DND-41 (cell line): ENCODE measurements at regions not wholly inside any gene's neighbourhood (a gene's known extent, or its start where the extent isn't known, plus 50 kb on each side); places are given as distances from the start of the nearest gene placed in this dataset.

Experiments used
- ATAC-seq: fragments of 200-7000 bp; cut with Tn5 transposase; 3 replicates; pipeline ENCODE4 v1.9.1; 2021; ENCODE audit warnings: low read depth; ENCODE audit not compliant: insufficient read depth
- DNase-seq: peaks from one replicate; pipeline ENCODE4 v3.0.0-alpha.2; 2020
- H2AFZ ChIP-seq: 2 replicates; pipeline ENCODE4 v1.6.0; 2012; ENCODE audit warnings: low read depth, low read length
- H3K27ac ChIP-seq: 2 replicates; pipeline ENCODE4 v1.5.1; 2012; ENCODE audit warnings: low read length, inconsistent platforms
- H3K27me3 ChIP-seq: fragments of 200-600 bp; sonication (generic); 2 replicates; pipeline ENCODE4 v1.6.0; 2012; ENCODE audit warnings: low read length, mild to moderate bottlenecking, inconsistent platforms; ENCODE audit not compliant: insufficient read depth, poor library complexity
- H3K36me3 ChIP-seq: 2 replicates; pipeline ENCODE4 v1.5.1; 2012; ENCODE audit warnings: low read length, inconsistent platforms; ENCODE audit not compliant: insufficient read depth
- H3K4me1 ChIP-seq: 2 replicates; pipeline ENCODE4 v1.5.1; 2012; ENCODE audit warnings: mild to moderate bottlenecking, low read length; ENCODE audit not compliant: insufficient read depth
- H3K4me2 ChIP-seq: 2 replicates; pipeline ENCODE4 v1.6.0; 2012; ENCODE audit warnings: mild to moderate bottlenecking, moderate library complexity, low read length, inconsistent platforms; ENCODE audit not compliant: insufficient read depth
- H3K4me3 ChIP-seq, 2 experiments: fragments of 200-600 bp in 1 of 2; shearing (Covaris generic) in 1 of 2; 2 replicates each; pipeline ENCODE4 v1.5.1; 2012 to 2016; ENCODE audit warnings: inconsistent platforms in 2 of 2, low read length in 2 of 2, mild to moderate bottlenecking in 2 of 2, low read depth in 1 of 2, moderate library complexity in 1 of 2
- H3K79me2 ChIP-seq: 2 replicates; pipeline ENCODE4 v1.6.0; 2012; ENCODE audit warnings: low read length, inconsistent platforms; ENCODE audit not compliant: insufficient read depth
- H3K9ac ChIP-seq: 2 replicates; pipeline ENCODE4 v1.6.0; 2012; ENCODE audit warnings: low read depth, mild to moderate bottlenecking, inconsistent platforms, low read length, moderate library complexity
- H3K9me3 ChIP-seq: 2 replicates; pipeline ENCODE4 v1.5.1; 2012; ENCODE audit warnings: low read length, moderate library complexity, mild to moderate bottlenecking, inconsistent platforms; ENCODE audit not compliant: insufficient read depth, severe bottlenecking
- H4K20me1 ChIP-seq: 2 replicates; pipeline ENCODE4 v1.6.0; 2012; ENCODE audit warnings: low read length; ENCODE audit not compliant: insufficient read depth
- CTCF ChIP-seq: IDR thresholded peaks from 2 replicates; pipeline ENCODE4 v1.5.1; 2012; ENCODE audit warnings: borderline replicate concordance, low read length, moderate library complexity, mild to moderate bottlenecking; ENCODE audit not compliant: poor library complexity, severe bottlenecking; ENCODE audit errors: extremely low read depth
- EZH2 ChIP-seq: IDR thresholded peaks from 3 replicates; pipeline ENCODE4 v1.6.1; 2012; ENCODE audit warnings: borderline replicate concordance, low read depth, mild to moderate bottlenecking, moderate library complexity, low read length, inconsistent platforms; ENCODE audit not compliant: severe bottlenecking

- no peak overlapping the region for H3K9ac ChIP-seq
- H3K36me3 ChIP-seq: no peaks in the 10 kb centered on the region
- H3K79me2 ChIP-seq: no peaks in the 10 kb centered on the region
- H4K20me1 ChIP-seq: no peaks in the 10 kb centered on the region
- H2AFZ ChIP-seq: no peak overlapping the region
- H3K4me2 ChIP-seq: no peak overlapping the region
- H3K4me1 ChIP-seq: no peaks in the 10 kb centered on the region
- H3K27me3 ChIP-seq: no peaks in the 10 kb centered on the region
- TF ChIP-seq EZH2: no peak
- TF ChIP-seq CTCF: no peak
- ATAC-seq: no peak
- no peak overlapping the region for H3K27ac ChIP-seq
- DNase-seq: no peak
- no peak overlapping the region for H3K4me3 ChIP-seq
- no peaks in the 10 kb centered on the region for H3K9me3 ChIP-seq
These were observed 75.3 kb downstream of the NAP1L3 start for GRCh38 chrX:93598076-93598475.

- Histone ChIP-seq H3K27ac (no peak overlapping the region), H3K4me2 (no peak overlapping the region), H3K36me3 (no peaks in the 10 kb centered on the region), H4K20me1 (no peaks in the 10 kb centered on the region), H3K9ac (no peak overlapping the region), H3K4me3 (no peak overlapping the region), H3K4me1 (no peaks in the 10 kb centered on the region), H3K9me3 (no peaks in the 10 kb centered on the region), H3K27me3 (no peaks in the 10 kb centered on the region), H2AFZ (no peak overlapping the region), H3K79me2 (no peaks in the 10 kb centered on the region)
- DNase-seq (no peak), ATAC-seq (no peak)
- TF ChIP-seq EZH2 (no peak), CTCF (no peak)
These were observed 78.6 kb downstream of the NAP1L3 start for GRCh38 chrX:93594780-93595179.

- Histone ChIP-seq H2AFZ (no peak overlapping the region), H3K27me3 (no peaks in the 10 kb centered on the region), H3K9ac (no peak overlapping the region), H3K9me3 (no peaks in the 10 kb centered on the region), H3K79me2 (no peaks in the 10 kb centered on the region), H4K20me1 (no peaks in the 10 kb centered on the region), H3K4me1 (no peaks in the 10 kb centered on the region), H3K27ac (no peak overlapping the region), H3K36me3 (no peaks in the 10 kb centered on the region), H3K4me2 (no peak overlapping the region), H3K4me3 (no peak overlapping the region)
- ATAC-seq (no peak), DNase-seq (no peak)
- TF ChIP-seq CTCF: no peak
- TF ChIP-seq EZH2: no peak
These were observed 79.4 kb downstream of the NAP1L3 start for GRCh38 chrX:93593966-93594365.

- TF ChIP-seq CTCF (no peak), EZH2 (no peak)
- Histone ChIP-seq H3K27ac (no peak overlapping the region), H3K4me2 (no peak overlapping the region), H3K79me2 (no peaks in the 10 kb centered on the region), H3K4me1 (no peaks in the 10 kb centered on the region), H3K27me3 (no peaks in the 10 kb centered on the region), H3K9me3 (no peaks in the 10 kb centered on the region), H3K9ac (no peak overlapping the region), H2AFZ (no peak overlapping the region), H3K36me3 (no peaks in the 10 kb centered on the region), H3K4me3 (no peak overlapping the region), H4K20me1 (no peaks in the 10 kb centered on the region)
- ATAC-seq (no peak), DNase-seq (no peak)
These were observed 82.0 kb downstream of the NAP1L3 start for GRCh38 chrX:93591398-93591797.
